Eye (tissue), 1 donor: ENCODE measurements at regions not wholly inside any gene's neighbourhood (a gene's known extent, or its start where the extent isn't known, plus 50 kb on each side); places are given as distances from the start of the nearest gene placed in this dataset.

Experiments
- DNase-seq: peaks from one replicate; pipeline ENCODE4 v3.0.0-alpha.2; 2015

DNA sequence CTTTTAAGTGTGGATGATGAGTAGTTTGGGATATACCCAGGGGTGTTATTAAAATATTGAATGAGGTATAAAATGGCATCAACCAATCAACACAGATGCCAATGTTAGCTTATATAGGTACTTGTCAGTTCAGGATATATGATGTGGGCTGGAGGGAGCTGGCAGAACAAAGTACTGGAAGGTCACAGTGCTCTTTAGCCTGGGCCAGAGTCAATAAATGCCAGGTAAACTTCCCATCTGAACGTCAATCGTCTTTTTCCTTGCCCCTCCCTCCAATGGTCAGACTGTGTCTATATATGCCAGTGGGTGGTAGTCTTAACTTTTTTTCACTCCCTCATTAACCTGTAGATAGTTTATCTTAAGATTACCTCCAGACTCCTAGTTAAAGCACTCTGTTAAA lies 140.8 kb upstream of the RBMS1 start:
- DNase-seq: no peak

DNA sequence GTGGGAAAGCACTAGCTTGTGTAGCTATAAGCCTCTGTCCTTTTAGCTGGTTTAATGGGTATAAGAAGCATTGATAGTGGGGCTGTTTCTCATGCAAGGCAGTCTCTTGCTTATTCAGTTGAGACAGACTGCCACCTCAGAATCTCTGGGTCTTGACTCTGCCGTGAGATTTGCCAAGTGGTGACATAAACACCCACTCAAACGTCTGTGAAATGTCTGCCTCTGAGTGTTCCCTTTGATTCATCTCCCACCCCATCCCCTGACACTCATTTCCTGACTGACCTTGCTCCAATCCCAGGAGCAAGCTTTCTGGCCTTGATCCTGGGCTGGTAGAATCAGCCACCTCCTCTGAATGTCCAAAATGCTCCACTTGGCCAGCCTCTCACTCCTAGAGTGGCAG lies 141.9 kb upstream of the RBMS1 start:
- DNase-seq: no peak

DNA sequence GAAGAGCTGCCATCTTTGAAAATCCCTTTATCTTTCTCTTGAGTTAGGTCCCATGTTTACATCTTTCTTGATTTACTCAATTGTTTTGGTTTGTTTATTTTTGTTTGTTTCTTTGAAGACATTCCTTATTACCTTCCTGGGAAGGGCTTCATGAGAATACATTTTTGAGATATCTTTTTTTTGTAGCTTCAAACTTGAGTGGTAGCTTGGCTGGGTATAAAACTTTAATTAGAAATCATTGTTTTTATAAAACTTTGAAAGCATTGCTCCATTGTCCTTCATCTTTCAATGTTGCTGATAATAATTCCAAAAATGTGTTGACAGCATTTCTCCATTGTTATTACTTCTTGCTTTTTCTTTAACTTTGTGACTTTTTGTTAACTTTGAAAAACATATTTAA lies 145.9 kb upstream of the RBMS1 start:
- no peak for DNase-seq

DNA sequence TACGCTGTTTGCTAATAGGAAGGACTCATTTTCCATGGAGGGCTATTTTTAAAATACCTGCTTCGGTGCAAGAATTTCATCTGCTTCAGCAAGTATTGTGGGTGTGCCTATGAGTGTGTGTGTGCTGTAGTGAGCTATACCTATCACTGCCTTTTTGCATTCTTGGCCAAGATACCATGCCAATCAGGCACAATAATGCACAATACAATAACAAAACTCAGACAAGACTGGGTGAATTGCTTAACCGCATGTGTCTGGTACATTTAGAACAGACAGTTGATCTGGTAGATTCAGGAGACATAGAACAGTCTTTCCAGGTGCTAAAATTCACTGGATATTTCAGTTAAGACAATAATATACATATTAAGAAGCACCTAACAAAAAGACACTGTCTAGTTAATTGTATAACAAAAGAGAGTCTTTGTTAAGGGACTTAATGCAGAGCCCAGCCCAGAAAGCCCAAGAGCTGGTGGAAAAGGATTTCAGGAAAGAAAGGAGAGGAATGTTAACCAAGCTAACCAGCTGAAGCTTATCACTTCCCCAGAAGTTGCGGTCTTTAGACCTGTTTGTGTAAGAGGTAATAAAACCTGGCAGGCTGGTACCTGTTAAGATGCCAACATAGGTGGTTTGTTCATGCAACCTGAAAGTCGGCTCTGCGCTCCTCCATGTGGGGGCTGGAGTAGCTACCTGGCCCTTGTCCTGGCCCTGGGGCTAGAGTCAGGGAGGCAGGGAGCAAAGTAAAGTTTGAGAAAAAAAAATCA lies 153.3 kb upstream of the RBMS1 start:
- no peak for DNase-seq

DNA sequence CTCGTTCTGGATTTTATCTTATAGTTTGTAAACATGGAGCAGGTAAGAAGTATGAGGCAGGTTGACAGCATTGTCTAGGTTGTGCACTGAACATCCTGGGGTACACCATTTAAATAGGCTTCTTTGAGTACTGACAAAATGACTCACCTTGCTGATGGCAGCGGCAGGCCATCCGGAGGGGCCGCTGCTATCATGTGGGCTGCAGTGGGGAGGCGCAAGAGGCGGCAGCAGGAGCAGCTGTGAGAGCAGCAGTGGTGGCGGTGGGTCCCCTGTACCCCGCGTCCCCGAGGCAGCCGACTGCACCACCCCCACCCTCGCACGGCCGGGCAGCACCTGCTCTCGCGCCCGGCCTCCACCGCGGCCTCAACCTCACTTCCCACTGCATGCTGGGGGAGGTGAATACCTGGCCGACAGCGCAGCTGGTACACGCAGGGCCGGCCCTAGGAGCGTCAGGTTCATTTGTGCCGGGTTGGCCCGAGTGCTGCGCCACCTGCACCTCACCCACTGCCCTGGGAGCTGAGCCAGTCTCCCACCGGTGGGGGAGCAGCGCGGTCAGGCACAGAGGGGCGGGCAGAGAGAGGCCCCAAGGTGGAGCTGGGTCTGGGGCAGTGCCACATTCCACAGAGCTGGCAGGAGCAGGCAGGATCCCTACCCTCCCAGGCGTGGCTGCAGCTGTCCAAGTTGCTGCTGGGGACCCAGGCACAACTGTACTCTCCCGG lies 154.5 kb upstream of the RBMS1 start:
- no peak for DNase-seq

DNA sequence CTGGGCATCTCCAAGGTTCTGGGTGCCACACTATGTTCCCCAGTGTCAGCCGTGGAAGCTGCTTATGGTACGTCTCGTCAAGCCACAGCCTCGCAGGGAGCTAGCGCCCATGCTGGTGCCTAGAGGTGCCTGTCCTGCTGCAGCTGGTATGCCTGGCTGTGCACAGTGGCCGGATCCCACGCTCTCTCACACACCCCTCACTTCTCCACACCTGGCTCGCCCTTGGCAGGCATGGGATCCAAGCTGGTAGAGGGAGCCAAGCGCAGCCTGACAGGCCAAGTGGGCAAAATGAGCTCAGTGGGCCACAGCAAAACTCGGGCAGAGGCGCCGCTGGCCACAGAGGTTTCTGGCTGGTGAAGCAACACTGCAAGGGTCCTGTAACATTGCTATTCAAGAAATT lies 156.1 kb upstream of the RBMS1 start:
- no peak for DNase-seq

DNA sequence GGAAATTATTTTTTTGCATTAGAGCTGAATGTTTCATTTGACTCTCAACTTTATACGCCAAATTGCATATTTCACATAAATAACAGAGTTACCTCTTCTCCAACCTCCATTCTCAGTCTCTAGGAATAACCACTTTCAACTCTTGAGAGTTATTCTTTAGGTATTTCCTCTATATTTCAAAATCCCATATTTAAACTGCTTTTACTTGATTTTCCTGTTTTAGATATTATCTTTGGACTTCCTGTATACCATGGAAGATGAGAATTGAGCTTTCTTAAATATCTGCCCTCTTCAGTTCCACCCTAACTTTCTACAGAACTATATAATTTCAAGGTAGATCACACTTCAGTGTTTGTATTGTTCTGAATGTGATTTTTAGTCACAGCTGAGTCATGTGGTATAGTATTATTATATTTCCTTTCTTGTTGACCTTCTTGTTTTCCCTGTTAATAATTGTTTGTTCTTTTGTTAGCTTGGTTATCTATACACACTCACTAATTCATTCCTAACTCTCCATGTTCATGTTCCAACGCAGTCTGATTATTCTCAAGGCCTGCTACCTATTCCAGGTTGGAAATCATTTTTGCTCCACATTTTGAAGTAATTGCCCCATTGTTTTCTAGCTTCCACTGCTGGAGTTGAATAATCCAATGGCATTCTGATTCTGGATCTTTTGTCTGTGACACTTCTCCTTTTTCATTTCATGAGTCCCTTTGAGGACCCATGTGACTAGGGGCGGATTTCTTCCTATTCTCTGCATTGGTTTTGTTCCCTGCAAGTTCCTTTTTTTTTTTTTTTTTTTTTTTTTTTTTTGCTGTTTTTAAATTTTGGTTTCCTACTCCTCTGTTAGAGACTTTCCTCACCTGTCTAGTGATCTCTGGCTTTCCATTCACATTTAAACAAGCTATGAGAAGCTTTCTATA lies 156.8 kb upstream of the RBMS1 start:
- no peak for DNase-seq

DNA sequence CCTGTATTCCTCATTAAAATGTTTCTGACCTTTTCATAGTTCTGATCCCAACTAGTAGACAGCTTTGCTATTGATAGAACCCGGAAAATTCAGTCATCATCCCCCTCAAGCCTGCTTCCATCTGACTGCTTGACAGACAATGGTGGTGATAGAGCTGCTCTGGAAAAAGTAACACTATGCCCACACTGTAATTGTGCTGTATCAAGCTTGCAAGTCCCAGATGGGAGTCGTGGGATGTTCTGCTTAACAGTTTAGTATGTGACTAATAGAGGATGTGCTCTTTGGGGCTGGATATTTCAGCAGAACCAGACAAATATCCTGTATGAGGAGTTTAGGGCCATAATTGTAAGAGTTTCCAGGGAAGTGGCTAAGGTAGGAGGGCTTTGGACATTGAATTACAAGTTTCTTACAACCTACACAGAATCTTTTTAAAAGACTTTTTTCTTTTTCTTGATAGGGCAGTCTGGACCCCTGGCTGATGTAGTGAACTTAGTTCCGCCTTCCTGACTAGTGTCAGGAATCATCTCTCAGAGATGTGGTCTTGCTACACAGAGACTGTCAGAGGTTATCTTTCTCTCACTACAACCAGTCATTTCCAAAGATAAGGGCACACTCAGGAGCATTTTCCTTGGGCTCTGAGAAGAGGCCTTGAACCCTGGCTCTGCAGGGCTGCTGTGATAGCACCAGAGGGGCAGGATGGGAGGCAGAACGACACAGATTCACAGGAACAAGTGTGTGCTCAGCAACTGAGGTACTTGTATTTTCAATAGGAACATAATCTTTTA lies 158.0 kb upstream of the RBMS1 start:
- no peak for DNase-seq

DNA sequence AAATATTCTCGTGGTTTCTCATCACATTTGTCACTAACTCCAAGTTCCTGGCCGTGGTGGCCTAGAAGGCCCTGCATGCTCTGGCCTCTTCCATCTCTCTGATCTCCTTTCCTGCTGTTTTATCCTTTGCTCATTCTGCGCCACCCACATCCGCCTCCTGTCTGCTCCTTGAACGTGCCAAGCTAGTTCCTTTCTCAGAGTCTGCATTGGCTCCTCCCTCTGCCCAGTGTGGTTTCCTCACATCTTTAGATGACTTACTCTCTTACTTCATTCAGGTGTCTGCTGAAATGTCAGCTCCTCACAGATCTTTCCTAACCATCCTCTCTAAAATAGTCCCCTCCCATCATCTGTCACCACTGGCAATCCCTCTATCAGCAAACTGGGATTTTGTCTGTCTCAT lies 158.6 kb upstream of the RBMS1 start:
- no peak for DNase-seq

DNA sequence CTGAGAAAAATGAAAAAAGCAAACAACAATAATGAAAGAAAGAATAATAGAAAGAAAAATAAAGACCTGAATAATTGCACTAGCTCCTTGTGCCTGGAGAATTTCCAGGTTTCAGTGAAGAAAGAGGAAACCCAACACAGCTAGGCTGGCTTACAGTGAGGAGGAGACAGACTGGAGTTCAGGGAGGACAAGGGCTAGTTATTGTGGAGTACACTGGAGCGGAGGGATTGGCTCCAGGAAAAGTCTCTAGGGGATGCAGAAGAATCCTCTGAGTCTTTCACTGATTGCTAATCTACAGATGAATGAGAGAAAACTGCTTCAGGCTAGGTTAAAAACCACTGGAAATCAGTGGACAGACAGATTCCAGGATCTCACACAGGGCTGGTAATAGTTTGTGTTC lies 163.6 kb upstream of the RBMS1 start:
- no peak for DNase-seq

DNA sequence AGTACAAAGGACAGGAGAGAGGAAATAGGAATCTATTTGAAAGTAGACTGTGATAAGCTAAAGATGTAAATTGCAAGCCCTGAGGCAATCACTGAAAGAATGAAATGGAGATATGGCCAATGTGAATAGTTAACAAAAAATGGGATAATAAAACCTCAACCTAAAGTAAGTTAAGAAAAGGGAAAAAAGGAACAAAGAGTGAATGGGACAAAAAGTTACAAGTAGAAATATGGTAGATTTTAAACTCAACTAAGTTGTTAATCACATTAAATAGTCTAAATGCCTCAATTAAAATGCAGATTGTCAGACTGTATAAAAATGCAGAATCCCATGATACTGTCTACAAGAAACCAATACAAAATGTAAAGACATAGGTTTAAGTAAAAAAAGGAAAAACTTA lies 165.2 kb upstream of the RBMS1 start:
- DNase-seq: no peak

DNA sequence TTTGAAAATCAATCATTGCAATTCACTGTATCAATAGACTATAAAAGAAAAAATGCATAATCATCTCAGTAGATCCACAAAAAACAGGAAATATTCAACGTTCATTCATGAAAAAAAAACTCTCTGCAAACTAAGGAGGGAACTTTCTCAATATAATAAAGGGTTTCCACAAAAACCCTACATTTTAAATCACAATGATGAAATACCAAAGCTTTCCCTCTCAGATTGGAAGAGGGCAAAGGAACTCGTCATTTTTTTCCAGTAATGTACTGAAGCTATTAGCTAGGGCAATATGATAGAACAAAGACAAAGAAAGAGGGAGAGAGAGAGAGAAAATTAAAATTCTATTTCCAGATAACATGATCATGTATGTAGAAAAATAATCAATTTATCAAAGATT lies 167.1 kb upstream of the RBMS1 start:
- DNase-seq: no peak

DNA sequence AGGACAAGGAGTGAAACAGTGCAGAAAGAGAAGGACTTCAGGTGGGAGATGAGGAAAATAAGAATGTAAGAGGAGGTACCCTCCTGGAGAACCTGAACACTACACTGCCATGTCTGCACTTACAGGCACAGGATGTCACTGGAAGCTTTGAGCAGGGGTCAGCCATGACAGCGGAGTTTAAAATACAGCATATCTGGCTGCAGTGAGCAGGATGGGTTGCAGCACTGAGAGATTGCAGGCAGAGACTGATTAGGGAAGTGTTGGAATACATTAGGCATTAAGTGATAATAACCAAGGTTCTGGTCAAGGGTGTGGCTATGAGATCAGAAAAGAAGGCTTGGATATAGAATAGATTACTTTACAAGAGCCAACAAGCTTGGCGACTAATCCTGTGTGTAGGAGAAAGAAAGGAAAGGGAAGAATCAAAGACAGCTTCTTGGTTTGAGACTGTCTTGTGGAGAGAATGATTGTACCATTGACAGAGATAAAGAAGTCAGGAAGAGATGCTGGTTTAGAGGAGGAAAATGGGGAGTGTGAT lies 171.1 kb upstream of the RBMS1 start:
- peak; percentile 33 for DNase-seq

DNA sequence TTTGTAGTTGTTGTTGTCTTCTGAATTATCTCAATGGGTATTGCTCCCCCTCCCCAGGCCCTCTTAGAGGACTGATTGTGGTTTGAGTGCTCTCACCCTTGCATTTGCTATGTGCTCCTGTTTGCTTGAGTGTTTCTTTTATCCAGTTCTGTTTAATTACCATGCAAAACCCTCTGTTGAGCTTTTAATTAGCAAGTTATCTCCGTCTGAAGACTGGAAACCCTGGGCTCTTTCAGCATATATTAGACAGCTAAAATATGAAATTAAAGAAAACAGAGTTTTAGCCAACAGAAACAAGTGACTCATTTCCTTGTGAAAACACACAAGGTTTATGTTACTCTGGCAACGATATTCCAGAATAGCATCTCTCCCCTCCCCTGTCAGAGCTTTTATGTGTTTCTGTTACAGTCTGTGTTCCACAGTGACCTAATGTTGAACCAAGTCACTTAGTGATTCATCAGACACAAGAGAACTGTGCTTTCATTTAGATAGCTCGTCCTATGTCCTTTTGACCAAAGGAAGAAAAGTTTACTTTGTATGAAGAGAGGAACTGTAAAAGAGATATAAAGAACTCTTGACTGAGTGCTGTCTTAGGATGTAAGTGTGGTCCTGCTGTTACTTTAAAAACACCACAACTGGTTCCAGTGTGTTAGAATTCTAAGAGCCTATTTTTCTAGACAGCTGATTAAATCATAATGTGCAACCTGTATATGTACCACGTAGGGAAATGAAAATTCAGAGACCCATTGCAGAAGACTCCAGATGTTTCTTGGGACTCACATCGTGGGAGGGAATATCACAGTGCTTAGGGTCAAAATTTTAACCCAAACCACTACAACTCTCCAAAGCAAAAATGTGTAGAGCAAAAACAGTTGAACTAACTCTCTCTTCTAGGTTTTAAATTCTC lies 172.8 kb upstream of the RBMS1 start:
- peak; percentile 84 for DNase-seq

DNA sequence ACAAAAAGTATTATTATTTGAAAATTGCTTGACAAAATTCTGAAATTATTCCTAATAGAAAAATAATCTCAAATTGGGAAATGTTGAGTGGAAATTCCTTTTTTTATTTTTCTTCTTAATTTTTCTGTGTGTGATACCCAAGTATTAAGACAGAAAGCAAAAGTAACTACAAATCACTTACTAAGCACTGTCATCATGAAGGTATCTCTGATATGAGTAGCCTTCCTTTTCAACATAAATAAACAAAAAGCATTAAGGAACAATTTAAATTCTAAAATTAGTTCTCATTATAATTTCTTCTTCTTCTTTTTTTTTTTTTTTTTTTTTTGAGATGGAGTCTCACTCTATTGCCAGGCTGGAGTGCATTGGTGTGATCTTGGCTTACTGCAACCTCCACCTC lies 174.2 kb upstream of the RBMS1 start:
- no peak for DNase-seq

DNA sequence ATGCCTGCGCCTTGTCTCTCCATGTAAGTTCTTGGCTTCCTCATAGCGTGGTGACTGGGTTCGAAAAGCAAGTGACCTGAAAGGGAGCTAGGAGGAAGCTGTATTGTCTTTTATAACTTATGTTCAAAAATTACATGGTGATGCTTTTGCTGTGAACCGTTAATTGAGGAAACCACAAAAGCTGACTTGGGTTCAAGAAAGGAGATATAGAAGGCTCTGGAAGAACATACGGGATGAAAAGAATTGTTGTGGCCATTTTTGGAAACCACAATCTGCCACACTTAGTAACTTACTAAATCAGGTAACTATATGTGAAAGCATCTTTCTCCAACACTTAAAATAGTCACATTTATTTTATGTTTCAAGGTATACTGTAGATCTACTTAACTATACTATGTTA lies 177.0 kb upstream of the RBMS1 start:
- no peak for DNase-seq

DNA sequence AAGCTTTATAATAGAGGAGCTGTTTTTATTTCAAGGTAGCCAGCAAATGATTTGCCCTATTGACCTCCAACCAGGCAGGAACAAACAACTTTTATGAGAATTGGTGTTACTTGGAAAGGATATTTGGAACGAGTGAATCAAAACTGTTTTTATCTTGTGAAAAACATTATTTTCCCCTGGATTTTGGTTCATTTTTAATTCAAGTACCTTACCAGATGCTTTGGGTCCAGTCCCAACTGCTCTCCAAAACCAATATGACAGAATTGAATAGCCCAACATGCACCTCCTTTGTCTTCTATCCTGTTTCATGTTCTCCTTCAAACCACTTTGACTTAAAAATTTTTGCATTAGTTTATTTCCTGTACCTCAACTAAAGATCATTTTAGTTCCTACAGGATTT lies 178.6 kb upstream of the RBMS1 start:
- no peak for DNase-seq

DNA sequence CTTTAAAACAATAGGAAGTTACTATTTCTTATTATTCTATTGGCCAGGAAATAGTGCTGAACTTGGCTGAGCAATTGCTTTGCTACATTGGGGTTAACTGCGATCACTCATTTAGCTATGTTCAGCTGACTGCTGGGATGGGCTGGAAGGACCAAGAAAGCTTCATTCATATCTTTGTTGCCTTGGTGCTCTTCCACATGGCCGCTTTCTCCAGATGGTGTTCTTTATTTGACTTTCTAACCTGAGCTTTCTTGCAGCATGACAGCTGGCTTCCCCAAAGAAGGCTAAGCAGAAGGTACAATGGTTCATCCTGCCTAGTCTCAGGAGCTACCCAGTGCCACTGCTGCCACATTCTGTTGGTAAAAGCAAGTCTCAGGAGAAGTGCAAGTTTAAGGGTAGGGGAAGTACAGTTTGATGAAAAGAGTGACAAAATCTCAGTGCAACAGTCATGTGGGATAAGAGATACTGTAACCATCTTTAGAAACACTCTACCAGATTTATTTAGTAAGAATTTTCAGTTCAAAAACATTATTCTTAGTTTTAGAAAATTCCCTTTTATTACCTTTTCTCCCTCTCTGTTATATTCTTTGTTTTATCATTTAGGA lies 180.6 kb upstream of the RBMS1 start:
- peak; percentile 66 for DNase-seq

DNA sequence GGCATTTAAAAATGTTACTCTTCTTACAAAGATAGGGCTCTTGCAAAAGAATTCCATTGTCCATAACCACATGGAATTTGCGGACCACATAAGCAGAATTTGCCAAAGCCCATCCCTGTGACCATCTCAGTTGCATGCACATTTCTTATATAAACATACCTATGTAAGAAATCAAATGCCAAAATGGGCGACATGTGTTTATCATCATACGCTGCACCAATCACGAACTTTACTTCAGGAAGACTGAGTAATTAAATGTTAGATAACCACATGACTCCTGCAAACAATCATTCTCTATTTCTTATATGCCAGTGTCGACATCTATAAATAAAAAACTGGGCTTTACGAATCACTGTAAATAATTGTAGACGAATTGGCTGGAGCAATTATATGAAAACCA lies 186.1 kb upstream of the RBMS1 start:
- DNase-seq: no peak

DNA sequence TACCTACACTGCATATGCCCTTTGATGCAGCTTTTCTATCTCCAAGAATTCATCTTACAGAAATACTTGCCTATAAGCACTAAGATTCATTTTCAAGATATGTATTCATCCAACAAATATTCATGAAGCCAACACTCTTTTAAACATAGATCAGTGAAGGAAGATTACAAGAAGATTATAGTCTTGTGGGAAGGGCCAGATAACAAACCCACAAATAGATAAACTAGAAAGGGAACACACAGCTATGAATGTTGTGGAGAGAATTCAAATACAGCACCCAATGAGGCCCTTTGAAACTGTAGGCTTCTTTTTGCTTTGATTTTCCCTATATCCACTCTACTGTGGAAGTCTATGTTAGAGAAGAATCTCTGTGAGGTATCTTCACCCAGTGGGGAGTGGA lies 186.7 kb upstream of the RBMS1 start:
- no peak for DNase-seq

DNA sequence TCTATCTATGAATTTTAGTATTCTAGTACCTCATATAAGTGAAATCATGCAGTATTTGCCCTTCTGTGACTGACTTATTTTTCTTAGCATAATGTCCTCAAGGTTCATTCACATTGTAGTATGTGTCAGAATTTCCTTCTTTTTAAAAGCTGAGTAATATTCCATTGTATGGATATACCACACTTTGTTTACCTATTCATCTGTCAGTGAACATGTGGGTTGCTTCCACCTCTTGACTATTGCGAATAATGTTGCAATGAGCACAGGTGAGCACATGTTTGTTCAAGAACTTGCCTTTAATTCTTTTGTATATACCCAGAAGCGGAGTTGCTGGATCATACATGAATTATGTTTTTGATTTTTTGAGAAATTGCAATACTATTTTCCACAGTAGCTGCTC lies 187.4 kb upstream of the RBMS1 start:
- DNase-seq: no peak
